Activated T-cell treated with anti-CD3 and anti-CD28 coated beads for 1 hour (primary cell): ENCODE measurements at regions not wholly inside any gene's neighbourhood (a gene's known extent, or its start where the extent isn't known, plus 50 kb on each side); places are given as distances from the start of the nearest gene placed in this dataset.

Experiments used
- DNase-seq: peaks from one replicate; pipeline ENCODE4 v3.0.0-alpha.2; 2020; ENCODE audit warnings: low read depth

DNA sequence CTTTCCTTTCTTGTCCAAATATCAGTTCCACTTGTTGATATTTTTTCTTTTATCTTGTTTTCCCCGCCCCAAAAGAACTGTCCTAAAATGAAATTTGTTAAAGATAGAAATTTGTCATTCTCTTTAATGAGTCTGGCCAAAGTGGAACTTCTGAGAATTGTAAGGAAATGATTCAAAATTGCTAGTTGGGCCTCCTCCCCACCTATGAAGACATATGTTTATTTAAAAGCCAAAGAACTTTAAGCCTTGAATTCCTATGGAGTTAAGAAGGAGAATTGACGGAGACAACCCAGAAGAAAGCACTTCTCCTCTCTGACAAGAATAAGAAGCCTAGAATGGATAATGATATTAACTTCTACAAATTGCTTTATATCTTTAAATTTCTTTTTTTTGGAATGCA, 59.1 kb upstream of the ALDH1A1 start:
- DNase-seq: no peak

DNA sequence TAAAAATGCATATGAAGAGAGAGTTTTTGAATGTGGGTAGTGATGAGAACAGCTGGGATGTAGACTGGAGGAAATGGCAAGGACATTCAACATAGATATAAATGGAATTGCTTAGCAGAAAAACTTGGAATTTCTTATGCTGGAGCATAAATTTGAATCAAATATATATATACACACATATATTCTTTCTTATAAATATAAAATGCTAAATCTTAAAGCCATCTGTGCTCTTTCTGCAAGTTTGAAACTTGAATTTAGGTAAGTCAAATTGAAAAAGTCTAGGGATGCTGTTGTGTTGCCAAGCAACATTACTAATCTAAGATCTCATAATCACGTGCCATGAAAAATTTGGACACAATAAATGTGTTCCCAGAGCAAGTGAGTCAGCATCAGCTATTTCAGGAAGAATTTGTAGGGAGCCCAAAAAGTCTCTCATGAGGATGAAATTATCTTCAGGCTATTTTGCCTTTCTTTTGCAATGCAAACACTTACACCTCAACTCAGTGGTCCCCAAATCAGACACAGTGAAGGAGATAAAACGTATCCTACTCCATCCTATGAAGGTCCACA, 58.4 kb upstream of the ALDH1A1 start:
- no peak for DNase-seq

DNA sequence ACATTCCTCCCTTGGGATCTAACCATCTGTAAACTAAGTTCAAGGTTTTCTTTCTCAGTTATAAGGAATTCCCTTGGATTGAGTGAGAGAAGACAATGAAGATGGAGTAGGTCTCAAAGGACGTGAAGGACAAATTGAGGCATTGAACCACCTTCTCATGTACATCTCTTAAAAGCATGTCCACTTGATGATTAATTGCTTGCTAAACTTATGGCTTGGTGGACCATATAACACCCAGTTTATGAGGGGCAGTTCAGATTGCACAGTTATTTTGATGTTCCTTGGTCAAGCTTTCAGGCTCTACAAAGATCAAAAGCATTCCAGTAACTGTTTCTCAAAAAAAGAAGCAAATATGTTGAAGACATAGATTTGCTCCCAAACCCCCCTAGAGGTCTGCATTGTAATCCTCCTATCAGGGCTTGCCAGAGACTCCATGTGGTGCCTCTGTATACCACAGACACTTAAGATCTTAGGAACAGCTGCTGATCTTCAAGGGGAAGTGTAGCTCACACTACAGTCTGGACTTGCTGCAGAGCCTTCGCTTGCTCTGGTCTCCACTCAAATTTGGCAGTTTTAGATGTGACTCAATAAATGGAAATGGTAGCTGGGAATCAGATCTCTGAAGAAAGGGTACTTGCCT, 56.9 kb upstream of the ALDH1A1 start:
- DNase-seq: no peak

DNA sequence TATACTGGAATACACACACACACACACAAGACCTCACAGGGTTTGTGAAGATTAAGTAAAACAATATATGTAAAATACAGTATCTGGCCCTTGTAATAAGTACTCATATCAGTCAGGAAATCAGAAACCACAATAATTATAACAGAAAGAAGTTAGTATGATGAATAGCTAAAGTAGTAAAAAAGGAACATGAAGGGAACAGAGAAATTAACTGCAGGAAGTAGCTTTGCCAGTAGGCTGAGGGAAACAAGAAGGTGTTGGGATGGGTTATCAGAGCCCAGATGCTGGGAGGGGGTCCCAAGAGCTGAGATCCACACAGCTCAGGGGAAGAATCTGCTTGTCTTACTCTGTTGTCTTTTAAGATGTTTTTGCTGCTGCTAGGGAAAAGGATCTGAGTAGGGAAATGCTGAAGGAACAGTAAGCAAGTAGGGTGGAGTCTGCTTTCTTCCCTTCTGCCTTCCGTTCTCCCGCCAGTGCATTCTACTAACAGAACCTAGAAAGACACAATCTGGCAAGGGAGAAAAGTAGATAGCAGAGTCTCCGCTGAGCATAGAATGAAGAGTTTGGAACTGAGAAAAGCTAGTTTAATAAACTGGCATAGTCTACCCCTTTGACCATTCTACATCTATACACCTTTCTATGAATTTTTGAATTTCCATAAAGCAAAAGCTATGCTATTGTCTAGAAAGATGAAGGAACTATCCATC, 55.3 kb upstream of the ALDH1A1 start:
- no peak for DNase-seq

DNA sequence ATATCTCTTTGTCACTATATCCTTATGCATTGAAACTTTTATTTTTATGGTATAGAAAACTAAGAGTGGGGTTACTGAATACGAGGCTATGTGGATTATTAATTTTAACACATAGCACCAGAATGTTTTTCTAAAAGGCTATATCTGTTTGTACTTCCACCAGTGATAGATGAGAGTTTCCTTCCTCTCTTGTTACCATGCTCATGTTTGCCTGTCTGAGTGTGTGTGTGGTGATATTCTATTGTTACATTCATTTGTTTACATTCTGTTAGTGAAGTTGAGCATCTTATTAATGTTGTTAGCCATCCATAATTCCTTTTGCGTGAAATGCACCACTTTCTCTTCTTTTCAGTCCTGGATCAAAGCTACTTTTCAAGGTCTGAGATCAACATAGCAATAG, 54.1 kb upstream of the ALDH1A1 start:
- DNase-seq: no peak
